NCI-H2171 (cell line): ENCODE measurements at regions not wholly inside any gene's neighbourhood (a gene's known extent, or its start where the extent isn't known, plus 50 kb on each side); places are given as distances from the start of the nearest gene placed in this dataset.

Source experiments
- DNase-seq: peaks from one replicate; lab custom pipeline; 2025; lab: John Stamatoyannopoulos, UW

DNA sequence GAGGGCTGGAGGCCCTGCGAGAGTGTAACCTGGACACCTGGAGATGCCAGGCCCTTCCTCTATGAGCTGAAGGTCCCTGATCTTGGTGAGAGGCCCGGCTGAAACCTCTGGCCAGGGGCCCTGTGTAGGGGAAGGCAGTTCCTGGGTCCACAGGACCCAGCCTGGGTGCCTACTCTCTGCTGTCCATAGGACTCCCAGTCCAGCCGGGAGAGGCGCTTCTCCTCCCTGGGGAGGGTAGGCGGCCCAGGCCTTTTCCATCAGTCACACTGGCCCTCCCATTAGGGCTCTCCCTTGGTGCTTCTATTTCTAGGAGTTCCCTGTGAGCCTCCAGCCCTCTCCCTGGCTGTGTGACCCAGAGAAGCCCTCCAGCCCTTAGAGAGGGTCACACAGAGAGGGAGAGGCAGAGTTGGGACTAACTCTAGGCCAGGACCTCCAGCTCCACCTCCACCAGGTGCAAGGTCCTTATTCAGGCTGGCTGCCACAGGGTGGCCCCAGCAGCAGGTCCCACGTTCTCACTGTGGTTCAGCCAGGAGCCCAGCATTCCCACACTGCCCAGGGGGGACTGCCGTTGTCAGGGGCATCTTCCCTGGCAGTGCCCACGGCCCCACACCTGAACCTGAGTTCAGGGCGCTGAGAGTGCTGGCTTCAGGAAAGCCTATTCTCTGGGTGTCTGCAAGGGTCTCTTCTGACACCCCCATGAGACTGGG lies 146.8 kb downstream of the SMAD6 start:
- no peak for DNase-seq

DNA sequence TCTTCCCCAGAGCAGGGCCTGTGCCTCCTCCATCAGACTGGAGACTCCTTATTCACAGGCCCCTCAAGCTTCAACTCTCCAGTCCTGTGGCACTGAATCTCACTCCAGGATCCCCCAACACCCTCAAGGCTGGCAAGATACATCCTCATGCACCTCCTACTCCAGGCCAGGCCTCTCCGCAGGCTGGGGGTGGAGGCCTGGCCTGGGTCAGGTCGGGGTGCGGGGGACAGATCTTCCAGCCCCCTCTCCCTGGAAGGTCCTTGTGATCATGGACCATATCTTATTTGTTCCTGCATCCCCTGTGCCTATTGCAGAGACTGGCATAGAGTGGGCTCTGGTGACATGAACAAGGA lies 147.3 kb downstream of the SMAD6 start:
- DNase-seq: no peak

DNA sequence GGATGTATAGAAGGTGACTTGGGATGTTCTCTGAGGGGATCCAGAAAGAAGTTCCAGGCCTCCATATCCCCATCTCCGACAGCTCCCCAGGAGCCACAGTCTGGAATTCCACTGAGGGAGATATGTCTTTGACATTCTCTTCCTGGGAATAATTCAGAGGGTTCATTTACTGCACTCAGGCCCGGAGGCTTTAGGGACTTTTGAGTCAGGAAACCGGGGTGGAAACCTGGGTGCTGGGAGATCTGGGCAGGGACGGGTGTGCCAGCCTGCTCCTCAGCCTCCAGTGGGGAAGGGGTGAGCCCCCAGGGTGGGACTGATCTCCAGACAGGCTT lies 147.7 kb downstream of the SMAD6 start:
- DNase-seq: no peak

GRCh38 chr15:66850078-66850991 lies 148.3 kb downstream of the SMAD6 start:
- no peak for DNase-seq

DNA sequence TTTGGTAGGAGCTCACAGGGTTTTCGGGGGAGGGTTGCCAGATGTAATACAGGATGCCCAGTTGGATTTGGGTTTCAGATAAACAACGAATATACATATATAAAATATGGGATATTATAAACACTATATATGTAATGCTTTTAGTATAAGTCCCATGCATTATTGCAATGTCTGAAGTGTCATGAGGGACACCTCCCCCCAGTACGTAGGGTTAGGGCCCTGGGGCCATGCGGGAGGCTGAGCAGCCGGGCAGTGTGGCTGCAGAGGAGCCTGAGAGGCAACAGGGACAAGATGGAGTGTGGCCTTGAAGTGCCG lies 148.9 kb downstream of the SMAD6 start:
- no peak for DNase-seq

DNA sequence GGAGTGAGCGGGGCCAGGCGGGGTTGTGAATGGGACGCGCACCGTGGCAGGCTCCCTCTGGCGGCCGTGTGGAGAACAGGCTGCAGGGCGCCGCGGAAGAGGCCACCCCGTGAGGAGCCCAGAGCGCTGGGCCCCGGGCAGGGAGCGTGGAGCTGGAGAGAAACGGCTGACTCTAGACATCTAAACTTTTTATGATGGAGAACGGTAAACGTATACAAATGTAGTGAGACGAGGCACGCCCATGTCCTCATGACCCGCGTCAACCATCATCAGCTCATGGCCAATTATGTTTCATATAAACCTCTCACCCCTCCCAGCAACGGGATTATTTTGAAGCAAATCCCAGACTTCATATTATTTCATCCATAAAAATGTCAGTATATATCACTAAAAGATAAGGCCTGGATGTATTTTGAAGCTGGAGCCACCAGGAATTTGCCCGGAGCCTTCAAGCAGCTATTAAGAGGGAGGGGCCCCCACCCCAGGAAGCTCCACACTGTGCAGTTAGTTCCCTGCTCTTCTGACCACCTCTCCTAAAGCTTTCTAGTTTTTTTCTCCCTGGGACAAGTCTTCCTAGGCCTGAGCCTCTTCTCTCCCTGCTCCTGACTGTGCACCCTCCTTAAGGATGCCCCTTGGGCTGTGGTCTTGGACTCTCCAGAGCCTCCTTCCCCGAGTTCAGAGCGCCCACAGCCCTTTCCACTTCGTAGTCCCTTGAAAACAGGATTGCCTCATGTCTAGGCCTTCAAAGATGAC lies 149.5 kb downstream of the SMAD6 start:
- DNase-seq: peak; percentile 77

GRCh38 chr15:66852064-66852905 lies 150.2 kb downstream of the SMAD6 start:
- no peak for DNase-seq

- no peak for DNase-seq
Observed at GRCh38 chr15:66854012-66854965, 152.3 kb downstream of the SMAD6 start.

DNA sequence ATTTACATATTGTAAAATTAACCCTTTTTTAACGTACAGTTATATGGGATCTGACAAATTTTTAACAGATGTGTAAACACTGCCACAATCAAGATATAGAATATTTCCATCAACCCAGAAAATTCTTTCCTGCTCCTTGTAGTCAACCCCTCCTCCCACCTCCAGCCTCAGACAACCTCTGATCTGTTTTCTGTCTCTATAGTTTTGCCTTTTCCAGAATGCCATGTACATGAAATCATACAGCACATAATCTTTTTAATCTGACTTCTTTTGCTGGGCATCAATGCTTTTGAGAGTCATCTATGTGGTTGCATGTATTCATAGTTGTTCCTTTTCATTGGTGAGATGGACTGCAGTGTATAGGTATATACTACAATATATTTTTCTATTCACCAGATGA lies 153.0 kb downstream of the SMAD6 start:
- DNase-seq: no peak

DNA sequence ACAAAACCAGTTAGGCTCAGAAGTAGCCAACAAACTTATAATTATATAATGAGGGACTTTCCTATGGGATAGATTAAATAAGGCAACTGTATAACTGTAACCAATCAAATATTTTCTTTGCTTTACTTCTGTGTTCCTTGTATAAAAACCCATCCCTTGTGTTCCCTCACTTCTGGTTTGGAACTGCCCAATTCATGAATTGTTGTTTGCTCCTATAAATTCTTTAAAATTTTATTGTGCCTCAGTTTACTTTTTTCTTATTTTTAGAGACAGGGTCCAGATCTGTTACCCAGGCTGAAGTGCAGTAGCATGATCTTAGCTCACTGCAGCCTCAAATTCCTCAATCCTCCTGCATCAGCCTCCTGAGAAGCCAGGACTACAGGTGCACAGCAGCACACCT lies 155.7 kb downstream of the SMAD6 start:
- DNase-seq: no peak

DNA sequence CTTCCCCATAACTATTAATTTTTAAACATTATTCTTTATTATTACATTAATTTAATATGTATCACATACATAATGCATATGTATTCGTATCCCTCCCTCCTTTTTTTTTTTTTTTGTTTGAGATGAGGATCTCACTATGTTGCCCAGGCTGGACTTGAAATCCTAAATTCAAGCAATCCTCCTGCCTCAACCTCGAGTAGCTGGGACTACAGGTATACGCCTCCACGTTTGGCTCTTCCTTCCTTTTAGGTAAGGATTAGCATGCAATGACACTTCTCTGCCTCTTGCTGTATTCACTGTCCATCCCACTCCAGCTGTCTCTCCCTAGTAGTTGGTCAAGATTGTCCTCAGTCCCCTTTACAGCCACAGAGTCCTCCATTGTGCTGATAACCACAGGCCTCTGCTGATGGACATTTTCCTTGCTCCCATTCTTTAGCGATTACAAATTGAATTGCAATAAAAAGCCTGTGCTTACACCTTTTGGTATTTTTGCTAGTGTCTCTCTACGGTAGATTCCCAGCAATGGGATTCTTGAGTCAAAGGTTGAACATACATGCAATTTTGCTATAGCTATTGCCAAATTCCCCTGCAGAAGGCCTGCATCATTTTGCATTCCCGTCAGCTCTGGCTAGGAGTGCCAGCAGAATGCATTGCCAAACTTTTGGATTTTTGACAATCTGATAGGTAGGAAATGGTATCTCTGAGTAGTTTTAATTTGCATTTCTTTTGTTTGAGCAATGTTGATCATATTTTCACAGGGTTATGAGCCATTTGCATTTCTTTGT lies 156.6 kb downstream of the SMAD6 start:
- DNase-seq: no peak

- DNase-seq: no peak
Observed at GRCh38 chr15:66859688-66860253, 157.7 kb downstream of the SMAD6 start.

GRCh38 chr15:66860844-66861243 lies 158.8 kb downstream of the SMAD6 start:
- DNase-seq: no peak

GRCh38 chr15:66862111-66862939 lies 160.3 kb downstream of the SMAD6 start:
- no peak for DNase-seq

- no peak for DNase-seq
Observed at GRCh38 chr15:66862940-66863335, 160.9 kb downstream of the SMAD6 start.

GRCh38 chr15:66863390-66864085 lies 161.5 kb downstream of the SMAD6 start:
- DNase-seq: no peak

GRCh38 chr15:66864086-66864830 lies 162.2 kb downstream of the SMAD6 start:
- no peak for DNase-seq

- no peak for DNase-seq
Observed at GRCh38 chr15:66864871-66865281, 162.8 kb downstream of the SMAD6 start.
